Transverse colon (tissue), 4 donors: ENCODE measurements at regions not wholly inside any gene's neighbourhood (a gene's known extent, or its start where the extent isn't known, plus 50 kb on each side); places are given as distances from the start of the nearest gene placed in this dataset.

Experiments
- DNase-seq: peaks from one replicate; pipeline ENCODE4 v3.0.0-alpha.2; 2019
- H3K27ac ChIP-seq, 4 donors: fragments of 200-600 bp; sonication (generic); 2 replicates each; pipeline ENCODE4 v1.5.1; 2016 to 2018; ENCODE audit warnings: inconsistent platforms in 4 of 4
- H3K27me3 ChIP-seq: fragments of 200-600 bp; sonication (generic); 2 replicates; pipeline ENCODE4 v1.5.1; 2017; ENCODE audit warnings: inconsistent platforms
- H3K36me3 ChIP-seq, 4 donors: fragments of 200-600 bp; sonication (generic); 2 replicates each; pipeline ENCODE4 v1.5.1; 2017 to 2019; ENCODE audit warnings: inconsistent platforms in 4 of 4
- H3K4me1 ChIP-seq, 4 donors: fragments of 200-600 bp; sonication (generic); 2 replicates each; pipeline ENCODE4 v1.5.1; 2017 to 2020; ENCODE audit warnings: inconsistent platforms in 4 of 4
- H3K4me3 ChIP-seq, 4 donors: fragments of 200-600 bp; sonication (generic); 1 replicate in 1 of 4; 2 replicates in 3 of 4; pipeline versions ENCODE4 v1.5.1 to v1.6.1; 2017 to 2019; ENCODE audit warnings: inconsistent platforms in 4 of 4
- H3K9me3 ChIP-seq, 2 donors: fragments of 200-600 bp; sonication (generic); 2 replicates each; pipeline ENCODE4 v1.5.1; 2017 to 2019; ENCODE audit warnings: inconsistent platforms in 2 of 2
- EP300 ChIP-seq: sonication (generic); formaldehyde crosslinking; IDR thresholded peaks from one replicate; pipeline ENCODE4 v1.6.1; 2017; ENCODE audit warnings: antibody characterized with exemption, low read depth
- POLR2A ChIP-seq: fragments of 450-650 bp; IDR thresholded peaks from one replicate; pipeline ENCODE4 v1.6.1; 2016; ENCODE audit warnings: antibody characterized with exemption, mild to moderate bottlenecking, moderate library complexity
- POLR2AphosphoS5 ChIP-seq, 3 donors: sonication (generic); formaldehyde crosslinking; IDR thresholded peaks; one replicate each; pipeline ENCODE4 v1.6.1; 2016; ENCODE audit warnings: antibody characterized with exemption in 3 of 3
- WGBS, 2 donors: methylation state at CpG; one replicate each; pipeline ENCODE4 v1.1.5; 2018; ENCODE audit warnings: low coverage in 1 of 2; 5-methylcytosine and 5-hydroxymethylcytosine counted together
- in situ Hi-C, 4 donors: fragments of 200-750 bp; cut with MboI; loops; one replicate each; pipeline versions ENCODE4 v1.15.0 to v1.15.1; 2017; ENCODE audit warnings: low sequenced_read_pairs in 3 of 4, low pct_ligation_motif_present in 1 of 4, low pct_unique_long_range_greater_than_20kb in 1 of 4
- intact Hi-C: fragments of 100-400 bp; cut with DNase I; formaldehyde crosslinking; loops from one replicate; pipeline ENCODE4 v1.15.1; 2023; ENCODE audit warnings: low total_unique reads
- TF ChIP-seq, protein P1 (sequence below), 5 experiments: fragments of 200-600 bp in 3 of 5; fragments of 450-650 bp in 2 of 5; sonication (generic) in 3 of 5; IDR thresholded peaks; 1 replicate in 2 of 5; 2 replicates in 3 of 5; pipeline ENCODE4 v1.5.1; 2016 to 2017; ENCODE audit warnings: antibody characterized with exemption in 5 of 5, inconsistent platforms in 3 of 5, mild to moderate bottlenecking in 2 of 5, moderate library complexity in 1 of 5

- H3K4me3 ChIP-seq = no peak overlapping the region
- H3K9me3 ChIP-seq = no peaks in the 10 kb centered on the region
- in situ Hi-C loops = no loop called here
- H3K27ac ChIP-seq = no peak overlapping the region
- TF ChIP-seq, protein P1, sequence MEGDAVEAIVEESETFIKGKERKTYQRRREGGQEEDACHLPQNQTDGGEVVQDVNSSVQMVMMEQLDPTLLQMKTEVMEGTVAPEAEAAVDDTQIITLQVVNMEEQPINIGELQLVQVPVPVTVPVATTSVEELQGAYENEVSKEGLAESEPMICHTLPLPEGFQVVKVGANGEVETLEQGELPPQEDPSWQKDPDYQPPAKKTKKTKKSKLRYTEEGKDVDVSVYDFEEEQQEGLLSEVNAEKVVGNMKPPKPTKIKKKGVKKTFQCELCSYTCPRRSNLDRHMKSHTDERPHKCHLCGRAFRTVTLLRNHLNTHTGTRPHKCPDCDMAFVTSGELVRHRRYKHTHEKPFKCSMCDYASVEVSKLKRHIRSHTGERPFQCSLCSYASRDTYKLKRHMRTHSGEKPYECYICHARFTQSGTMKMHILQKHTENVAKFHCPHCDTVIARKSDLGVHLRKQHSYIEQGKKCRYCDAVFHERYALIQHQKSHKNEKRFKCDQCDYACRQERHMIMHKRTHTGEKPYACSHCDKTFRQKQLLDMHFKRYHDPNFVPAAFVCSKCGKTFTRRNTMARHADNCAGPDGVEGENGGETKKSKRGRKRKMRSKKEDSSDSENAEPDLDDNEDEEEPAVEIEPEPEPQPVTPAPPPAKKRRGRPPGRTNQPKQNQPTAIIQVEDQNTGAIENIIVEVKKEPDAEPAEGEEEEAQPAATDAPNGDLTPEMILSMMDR (IDR thresholded peaks at IDR 0.05) = no peak
- TF ChIP-seq POLR2AphosphoS5 (IDR thresholded peaks at IDR 0.05) (no peak), EP300 (no peak), POLR2A (no peak)
- intact Hi-C loops = no loop called here
- no peaks in the 10 kb centered on the region for H3K4me1 ChIP-seq
- H3K27me3 ChIP-seq = no peaks in the 10 kb centered on the region
- no peaks in the 10 kb centered on the region for H3K36me3 ChIP-seq
- WGBS, 2 donors = 71 to 88% methylated on average over 1 of the region's 1 CpG
- DNase-seq = no peak
Measured at GRCh38 chr20:12152996-12153395, 235.3 kb downstream of the BTBD3 start.

DNA sequence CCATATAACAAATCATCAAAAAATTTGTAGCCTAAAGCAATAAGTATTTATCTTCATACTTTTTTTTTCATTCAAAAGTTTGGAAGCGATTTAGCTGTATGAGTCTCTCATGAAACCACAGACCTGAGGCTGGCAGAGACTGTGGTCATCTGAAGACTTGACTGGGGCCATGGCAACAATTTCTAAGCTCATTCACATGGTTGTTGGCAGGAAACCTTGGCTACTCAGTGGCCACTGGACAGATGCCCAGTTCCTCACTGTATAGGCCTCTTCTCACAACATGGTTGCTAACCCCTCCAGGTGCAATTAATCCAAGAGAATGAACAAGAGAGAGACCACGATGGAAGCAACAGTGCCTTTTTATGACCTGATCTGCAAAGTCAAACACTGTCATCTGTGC is 235.9 kb downstream of the BTBD3 start:
- H3K9me3 ChIP-seq = no peaks in the 10 kb centered on the region
- TF ChIP-seq, protein P1 (IDR thresholded peaks at IDR 0.05) = no peak
- TF ChIP-seq POLR2AphosphoS5 (IDR thresholded peaks at IDR 0.05) = no peak
- TF ChIP-seq EP300 = no peak
- TF ChIP-seq POLR2A = no peak
- H3K4me3 ChIP-seq = no peak overlapping the region
- H3K27ac ChIP-seq = no peak overlapping the region
- H3K4me1 ChIP-seq = no peaks in the 10 kb centered on the region
- intact Hi-C loops (no loop called here), in situ Hi-C loops (no loop called here)
- WGBS, 2 donors = 58 to 67% methylated on average over 2 of the region's 2 CpGs
- no peak for DNase-seq
- H3K27me3 ChIP-seq = no peaks in the 10 kb centered on the region
- no peaks in the 10 kb centered on the region for H3K36me3 ChIP-seq

DNA sequence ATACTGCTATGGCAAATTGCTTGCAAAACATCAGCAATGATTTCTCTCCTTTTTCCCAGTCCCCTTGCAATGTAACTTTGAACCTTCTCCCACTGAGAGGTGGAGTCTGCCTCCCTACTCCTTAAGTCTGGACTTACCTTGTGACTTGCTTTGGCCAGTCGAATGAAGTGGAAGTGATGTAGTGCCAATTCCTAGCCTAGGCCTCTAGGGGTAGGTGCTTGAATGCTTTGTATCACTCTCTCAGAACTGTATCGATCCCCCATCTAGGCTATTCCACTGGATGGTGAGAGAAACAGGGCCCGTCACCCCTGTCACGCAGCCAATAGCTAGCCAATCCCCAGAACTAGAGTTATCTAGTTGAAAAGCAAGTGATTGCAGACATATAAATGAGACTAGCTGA is 238.6 kb downstream of the BTBD3 start:
- intact Hi-C loops (no loop called here), in situ Hi-C loops (no loop called here)
- no peak for DNase-seq
- Histone ChIP-seq H3K27ac (no peak overlapping the region), H3K9me3 (no peaks in the 10 kb centered on the region), H3K36me3 (no peaks in the 10 kb centered on the region), H3K4me1 (no peaks in the 10 kb centered on the region), H3K4me3 (no peak overlapping the region), H3K27me3 (no peaks in the 10 kb centered on the region)
- TF ChIP-seq POLR2A (no peak), POLR2AphosphoS5 (IDR thresholded peaks at IDR 0.05) (no peak), EP300 (no peak)
- TF ChIP-seq, protein P1 (IDR thresholded peaks at IDR 0.05) = no peak
- 85% methylated on average over 4 of the region's 4 CpGs; no CpG with 5 or more reads in 1 of the 2 donors for WGBS, 2 donors

DNA sequence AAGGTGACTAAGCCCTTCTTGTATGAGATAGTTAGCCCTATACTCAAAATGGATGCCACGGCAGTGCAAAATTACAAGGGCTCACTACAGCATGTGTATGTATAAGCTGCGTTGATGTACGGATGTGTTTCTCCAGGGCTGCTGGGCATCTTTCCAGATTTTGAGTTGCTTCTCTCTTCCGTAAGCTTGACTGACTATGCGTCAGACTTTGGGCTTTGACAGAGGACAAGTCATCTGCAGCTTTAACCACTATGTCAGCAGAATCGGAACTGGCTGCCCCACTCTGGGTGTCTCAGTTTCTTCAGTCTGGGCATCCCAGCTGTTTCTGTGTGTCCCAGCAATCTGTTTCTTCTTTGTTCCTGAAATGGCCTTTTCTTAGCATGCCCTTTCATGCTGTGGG is 241.6 kb downstream of the BTBD3 start:
- intact Hi-C loops = no loop called here
- Histone ChIP-seq H3K4me1 (no peaks in the 10 kb centered on the region), H3K36me3 (no peaks in the 10 kb centered on the region), H3K27me3 (no peaks in the 10 kb centered on the region), H3K27ac (no peak overlapping the region), H3K9me3 (no peaks in the 10 kb centered on the region), H3K4me3 (no peak overlapping the region)
- TF ChIP-seq POLR2A (no peak), EP300 (no peak), POLR2AphosphoS5 (IDR thresholded peaks at IDR 0.05) (no peak)
- TF ChIP-seq, protein P1 (IDR thresholded peaks at IDR 0.05) = no peak
- WGBS, 2 donors = 92 to 100% methylated on average over 2 to 6 of the region's 6 CpGs
- in situ Hi-C loops = no loop called here
- DNase-seq = no peak
